Keratinocyte (primary cell): ENCODE measurements at regions not wholly inside any gene's neighbourhood (a gene's known extent, or its start where the extent isn't known, plus 50 kb on each side); places are given as distances from the start of the nearest gene placed in this dataset.

Source experiments
- DNase-seq: peaks from one replicate; pipeline ENCODE4 v3.0.0-alpha.2; 2011; ENCODE audit warnings: low read depth, missing footprints, low spot score
- FAIRE-seq: peaks from 2 replicates; lab custom pipeline; 2011; peaks lifted over from hg19 to GRCh38; lab: Jason Lieb, UNC
- H2AFZ ChIP-seq: 2 replicates; pipeline ENCODE4 v1.6.0; 2012; ENCODE audit warnings: low read length, control low read depth, inconsistent platforms; ENCODE audit not compliant: control insufficient read depth
- H3K27ac ChIP-seq: 2 replicates; pipeline ENCODE4 v1.5.1; 2011; ENCODE audit warnings: low read length; ENCODE audit not compliant: control insufficient read depth, insufficient read depth
- H3K27me3 ChIP-seq: 3 replicates; pipeline ENCODE4 v1.6.0; 2011; ENCODE audit warnings: low read length; ENCODE audit not compliant: control insufficient read depth, insufficient read depth; ENCODE audit errors: extremely low read depth
- H3K36me3 ChIP-seq, 2 experiments: 2 replicates in 1 of 2; 3 replicates in 1 of 2; pipeline ENCODE4 v1.5.1; 2011; ENCODE audit warnings: low read length in 2 of 2, mild to moderate bottlenecking in 1 of 2; ENCODE audit not compliant: control insufficient read depth in 2 of 2, insufficient read depth in 2 of 2; ENCODE audit errors: extremely low read depth in 1 of 2
- H3K4me1 ChIP-seq: 3 replicates; pipeline ENCODE4 v1.5.1; 2011; ENCODE audit warnings: low read length; ENCODE audit not compliant: control insufficient read depth, insufficient read depth; ENCODE audit errors: extremely low read depth
- H3K4me2 ChIP-seq: 3 replicates; pipeline ENCODE4 v1.6.0; 2011; ENCODE audit warnings: low read depth, low read length; ENCODE audit not compliant: control insufficient read depth, insufficient read depth; ENCODE audit errors: extremely low read depth
- H3K4me3 ChIP-seq, 3 experiments: fragments of 200-600 bp in 1 of 3; sonication (generic) in 1 of 3; 2 replicates in 2 of 3; 3 replicates in 1 of 3; pipeline ENCODE4 v1.5.1; 2011 to 2016; ENCODE audit warnings: low read length in 3 of 3, mild to moderate bottlenecking in 3 of 3, control low read depth in 2 of 3, inconsistent platforms in 1 of 3, low read depth in 1 of 3, mixed read lengths in 1 of 3, mixed run types in 1 of 3, moderate library complexity in 1 of 3; ENCODE audit not compliant: control insufficient read depth in 2 of 3, insufficient read depth in 2 of 3; ENCODE audit errors: extremely low read depth in 1 of 3
- H3K79me2 ChIP-seq: 2 replicates; pipeline ENCODE4 v1.6.0; 2012; ENCODE audit warnings: low read length; ENCODE audit not compliant: control insufficient read depth, insufficient read depth
- H3K9ac ChIP-seq: 3 replicates; pipeline ENCODE4 v1.6.0; 2011; ENCODE audit warnings: low read length; ENCODE audit not compliant: control insufficient read depth, insufficient read depth; ENCODE audit errors: extremely low read depth
- H3K9me1 ChIP-seq: 3 replicates; pipeline ENCODE4 v1.6.0; 2011; ENCODE audit warnings: low read length; ENCODE audit not compliant: control insufficient read depth, insufficient read depth; ENCODE audit errors: extremely low read depth
- H3K9me3 ChIP-seq: 2 replicates; pipeline ENCODE4 v1.5.1; 2012; ENCODE audit warnings: low read depth, low read length; ENCODE audit not compliant: control insufficient read depth
- H4K20me1 ChIP-seq: 3 replicates; pipeline ENCODE4 v1.6.0; 2011; ENCODE audit warnings: low read length; ENCODE audit not compliant: control insufficient read depth, insufficient read depth; ENCODE audit errors: extremely low read depth
- EZH2 ChIP-seq: IDR thresholded peaks from one replicate; pipeline ENCODE4 v1.6.1; 2012; ENCODE audit warnings: inconsistent platforms, mild to moderate bottlenecking, low read length, moderate library complexity
- dilution Hi-C: fragments of 300-500 bp; cut with MboI; formaldehyde crosslinking; loops from one replicate; pipeline ENCODE4 v1.7.0; 2020; ENCODE audit warnings: low sequenced_read_pairs; ENCODE audit not compliant: extremely low pct_ligation_motif_present
- TF ChIP-seq, protein P1 (sequence below), 3 experiments: IDR thresholded peaks in 1 of 3; conservative IDR thresholded peaks in 1 of 3; optimal IDR thresholded peaks in 1 of 3; 2 replicates in 2 of 3; 3 replicates in 1 of 3; pipeline versions ENCODE3 to v1.5.1; 2011; ENCODE audit warnings: low read length in 3 of 3, mild to moderate bottlenecking in 3 of 3, moderate library complexity in 2 of 3, control low read depth in 1 of 3, inconsistent platforms in 1 of 3; ENCODE audit not compliant: insufficient read depth in 2 of 3; ENCODE audit errors: extremely low read depth in 1 of 3

DNA sequence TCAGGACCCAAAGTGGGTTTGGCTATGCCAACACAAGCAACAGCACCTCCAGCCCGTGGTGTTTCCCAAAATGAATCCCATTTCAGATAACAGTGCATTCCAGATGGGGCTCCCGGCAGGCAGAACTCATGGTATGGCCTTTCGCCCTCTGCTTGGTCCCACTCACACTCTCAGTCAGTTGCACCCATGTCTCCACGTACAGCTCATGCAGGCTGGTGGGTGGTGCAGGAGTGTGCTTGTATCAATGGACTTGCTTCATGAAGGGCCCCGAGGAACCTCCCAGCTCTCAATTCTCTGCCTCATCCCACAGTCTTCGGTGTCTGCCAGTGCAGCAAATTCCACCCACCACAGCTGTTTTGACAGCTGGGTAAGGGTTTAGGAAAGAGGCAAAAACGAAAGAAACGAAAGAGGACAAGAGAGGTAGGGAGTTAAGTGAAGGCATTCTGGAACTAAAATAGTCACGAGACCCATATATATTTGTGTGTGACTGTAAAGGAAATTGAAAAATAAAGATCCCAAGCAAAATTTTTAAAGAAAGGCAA, 278.1 kb downstream of the DCDC2C start:
- FAIRE-seq (no peak), DNase-seq (no peak)
- no peak overlapping the region for H3K4me3 ChIP-seq
- no peak overlapping the region for H3K4me2 ChIP-seq
- no peaks in the 10 kb centered on the region for H3K27me3 ChIP-seq
- H3K36me3 ChIP-seq, result no peaks in the 10 kb centered on the region
- no peak overlapping the region for H3K27ac ChIP-seq
- H3K4me1 ChIP-seq, result no peaks in the 10 kb centered on the region
- no peak overlapping the region for H2AFZ ChIP-seq
- H3K79me2 ChIP-seq, result no peaks in the 10 kb centered on the region
- no peaks in the 10 kb centered on the region for H3K9me1 ChIP-seq
- dilution Hi-C loops, result no loop called here
- no peak for TF ChIP-seq EZH2
- TF ChIP-seq, protein P1, sequence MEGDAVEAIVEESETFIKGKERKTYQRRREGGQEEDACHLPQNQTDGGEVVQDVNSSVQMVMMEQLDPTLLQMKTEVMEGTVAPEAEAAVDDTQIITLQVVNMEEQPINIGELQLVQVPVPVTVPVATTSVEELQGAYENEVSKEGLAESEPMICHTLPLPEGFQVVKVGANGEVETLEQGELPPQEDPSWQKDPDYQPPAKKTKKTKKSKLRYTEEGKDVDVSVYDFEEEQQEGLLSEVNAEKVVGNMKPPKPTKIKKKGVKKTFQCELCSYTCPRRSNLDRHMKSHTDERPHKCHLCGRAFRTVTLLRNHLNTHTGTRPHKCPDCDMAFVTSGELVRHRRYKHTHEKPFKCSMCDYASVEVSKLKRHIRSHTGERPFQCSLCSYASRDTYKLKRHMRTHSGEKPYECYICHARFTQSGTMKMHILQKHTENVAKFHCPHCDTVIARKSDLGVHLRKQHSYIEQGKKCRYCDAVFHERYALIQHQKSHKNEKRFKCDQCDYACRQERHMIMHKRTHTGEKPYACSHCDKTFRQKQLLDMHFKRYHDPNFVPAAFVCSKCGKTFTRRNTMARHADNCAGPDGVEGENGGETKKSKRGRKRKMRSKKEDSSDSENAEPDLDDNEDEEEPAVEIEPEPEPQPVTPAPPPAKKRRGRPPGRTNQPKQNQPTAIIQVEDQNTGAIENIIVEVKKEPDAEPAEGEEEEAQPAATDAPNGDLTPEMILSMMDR (optimal IDR thresholded peaks at IDR 0.05 in 1 of 3, IDR thresholded peaks at IDR 0.05 in 1 of 3, conservative IDR thresholded peaks at IDR 0.05 in 1 of 3; ENCODE audit: extremely low read depth in 1 of 3, insufficient read depth in 2 of 3, low read length in 3 of 3), result no peak
- H3K9ac ChIP-seq, result no peak overlapping the region
- no peaks in the 10 kb centered on the region for H4K20me1 ChIP-seq
- H3K9me3 ChIP-seq, result no peaks in the 10 kb centered on the region

DNA sequence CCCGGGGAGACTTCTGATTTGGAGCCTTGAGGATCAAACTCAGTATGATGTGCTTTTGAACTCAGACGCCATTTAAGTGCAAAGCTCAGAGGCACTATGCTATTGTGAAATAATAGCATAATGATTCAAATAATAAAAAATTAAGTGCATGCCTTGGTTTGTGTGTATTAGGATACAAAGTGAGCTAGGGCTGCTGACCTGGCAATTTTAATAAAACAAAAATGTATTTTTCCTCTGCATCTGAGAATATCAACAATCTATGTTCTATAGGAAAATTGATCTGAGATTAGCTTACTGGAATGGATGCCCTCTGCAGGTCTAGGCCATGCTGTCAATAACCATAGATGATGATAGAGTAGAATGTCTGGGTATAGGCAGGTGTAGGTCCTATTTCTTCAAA, 278.8 kb downstream of the DCDC2C start:
- no peak overlapping the region for H2AFZ ChIP-seq
- no peaks in the 10 kb centered on the region for H3K36me3 ChIP-seq
- H3K4me2 ChIP-seq, result no peak overlapping the region
- dilution Hi-C loops, result no loop called here
- H3K9me3 ChIP-seq, result no peaks in the 10 kb centered on the region
- no peaks in the 10 kb centered on the region for H3K4me1 ChIP-seq
- no peaks in the 10 kb centered on the region for H3K9me1 ChIP-seq
- DNase-seq (no peak), FAIRE-seq (no peak)
- no peak overlapping the region for H3K27ac ChIP-seq
- no peak for TF ChIP-seq EZH2
- TF ChIP-seq, protein P1 (optimal IDR thresholded peaks at IDR 0.05 in 1 of 3, IDR thresholded peaks at IDR 0.05 in 1 of 3, conservative IDR thresholded peaks at IDR 0.05 in 1 of 3; ENCODE audit: extremely low read depth in 1 of 3, insufficient read depth in 2 of 3, low read length in 3 of 3), result no peak
- H3K9ac ChIP-seq, result no peak overlapping the region
- no peaks in the 10 kb centered on the region for H3K79me2 ChIP-seq
- no peaks in the 10 kb centered on the region for H3K27me3 ChIP-seq
- H4K20me1 ChIP-seq, result no peaks in the 10 kb centered on the region
- no peak overlapping the region for H3K4me3 ChIP-seq
